LNCaP clone FGC (cell line): ENCODE measurements at regions not wholly inside any gene's neighbourhood (a gene's known extent, or its start where the extent isn't known, plus 50 kb on each side); places are given as distances from the start of the nearest gene placed in this dataset.

ENCODE experiments used
- DNase-seq: peaks from one replicate; pipeline ENCODE4 v3.0.0-alpha.2; 2011; ENCODE audit warnings: low read depth
- H3K4me3 ChIP-seq: 2 replicates; pipeline ENCODE4 v1.5.1; 2011; ENCODE audit warnings: mild to moderate bottlenecking, low read depth, low read length, control low read depth
- CTCF ChIP-seq: IDR thresholded peaks from 2 replicates; pipeline ENCODE4 v1.5.1; 2012; ENCODE audit warnings: mild to moderate bottlenecking; ENCODE audit not compliant: control insufficient read depth, insufficient read depth; ENCODE audit errors: extremely low read depth

GRCh38 chr7:124489925-124490324 lies 275.7 kb downstream of the GPR37 start:
- peak overlapping the region; percentile 28 for H3K4me3 ChIP-seq
- no peak for TF ChIP-seq CTCF
- DNase-seq: peak; percentile 59

GRCh38 chr7:124489082-124489819 lies 276.3 kb downstream of the GPR37 start:
- DNase-seq: no peak
- no peak overlapping the region for H3K4me3 ChIP-seq
- TF ChIP-seq CTCF: no peak

GRCh38 chr7:124482229-124482628 lies 283.4 kb downstream of the GPR37 start:
- DNase-seq: no peak
- no peak for TF ChIP-seq CTCF
- H3K4me3 ChIP-seq: no peak overlapping the region

- H3K4me3 ChIP-seq: no peak overlapping the region
- no peak for TF ChIP-seq CTCF
- no peak for DNase-seq
Observed at GRCh38 chr7:124480821-124481290, 284.7 kb downstream of the GPR37 start.

- no peak for DNase-seq
Observed at GRCh38 chr7:124480036-124480820, 285.4 kb downstream of the GPR37 start.

GRCh38 chr7:124462249-124462648 lies 303.3 kb downstream of the GPR37 start:
- no peak for DNase-seq
- no peak for TF ChIP-seq CTCF
- no peak overlapping the region for H3K4me3 ChIP-seq

More at GRCh38 chr7:124480036-124480820, 285.4 kb downstream of the GPR37 start:
- no peak for TF ChIP-seq CTCF
- no peak overlapping the region for H3K4me3 ChIP-seq
